Breast epithelium (tissue), 4 donors: ENCODE measurements at regions not wholly inside any gene's neighbourhood (a gene's known extent, or its start where the extent isn't known, plus 50 kb on each side); places are given as distances from the start of the nearest gene placed in this dataset.

Experiments used
- DNase-seq, 2 donors: peaks; one replicate each; pipeline ENCODE4 v3.0.0-alpha.2; 2019; ENCODE audit warnings: low spot score in 2 of 2
- H3K27ac ChIP-seq, 2 donors: fragments of 200-600 bp; sonication (generic) in 1 of 2; one replicate each; pipeline ENCODE4 v1.5.1; 2016 to 2019; ENCODE audit warnings: mild to moderate bottlenecking in 1 of 2
- H3K27me3 ChIP-seq, 2 donors: fragments of 200-600 bp; sonication (generic) in 1 of 2; one replicate each; pipeline versions ENCODE4 v1.5.1 to v1.6.0; 2017 to 2019; ENCODE audit warnings: control low read depth in 1 of 2, mild to moderate bottlenecking in 1 of 2
- H3K36me3 ChIP-seq: fragments of 200-600 bp; one replicate; pipeline ENCODE4 v1.5.1; 2019
- H3K4me1 ChIP-seq, 2 donors: fragments of 200-600 bp; sonication (generic); one replicate each; pipeline ENCODE4 v1.5.1; 2016 to 2019; ENCODE audit warnings: control low read depth in 1 of 2
- H3K4me3 ChIP-seq, 3 donors: fragments of 200-600 bp; sonication (generic); 1 replicate in 2 of 3; 2 replicates in 1 of 3; pipeline ENCODE4 v1.5.1; 2016 to 2019; ENCODE audit warnings: mild to moderate bottlenecking in 3 of 3, moderate library complexity in 2 of 3
- H3K9me3 ChIP-seq, 2 donors: fragments of 200-600 bp; sonication (generic) in 1 of 2; one replicate each; pipeline ENCODE4 v1.5.1; 2016 to 2019; ENCODE audit warnings: control low read depth in 1 of 2
- POLR2A ChIP-seq: fragments of 450-650 bp; IDR thresholded peaks from one replicate; pipeline ENCODE4 v1.6.1; 2016; ENCODE audit warnings: antibody characterized with exemption, mild to moderate bottlenecking, moderate library complexity
- POLR2AphosphoS5 ChIP-seq, 3 donors: sonication (generic); formaldehyde crosslinking; IDR thresholded peaks; one replicate each; pipeline ENCODE4 v1.6.1; 2017; ENCODE audit warnings: antibody characterized with exemption in 3 of 3
- intact Hi-C: fragments of 100-400 bp; cut with DNase I; formaldehyde crosslinking; loops from one replicate; pipeline ENCODE4 v1.15.1; 2023; ENCODE audit warnings: low total_unique reads
- TF ChIP-seq, protein P1 (sequence below), 3 donors: fragments of 450-650 bp; IDR thresholded peaks; one replicate each; pipeline ENCODE4 v1.5.1; 2016 to 2017; ENCODE audit warnings: antibody characterized with exemption in 3 of 3, mild to moderate bottlenecking in 3 of 3, moderate library complexity in 3 of 3

DNA sequence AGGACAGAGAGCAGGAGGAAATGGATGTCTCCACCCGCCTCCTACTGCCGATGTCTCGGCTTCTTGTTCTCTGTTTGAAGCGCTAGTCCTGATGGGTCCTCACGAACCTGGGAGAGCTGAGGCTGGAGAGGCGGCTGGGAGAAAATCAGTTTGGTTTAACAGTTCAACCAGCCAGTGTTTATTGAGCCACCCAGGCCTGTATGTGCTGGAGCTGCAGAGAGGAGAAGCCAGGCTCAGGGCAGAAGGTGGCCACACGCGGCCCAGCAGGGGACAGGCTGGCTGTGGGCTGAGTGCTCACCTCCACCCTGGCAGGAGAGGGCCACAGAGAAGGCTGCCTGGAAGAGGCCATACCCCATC lies 202.1 kb downstream of the CYP26B1 start:
- intact Hi-C loops: no loop called here
- Histone ChIP-seq H3K27ac (peak overlapping the region in 1 of 2 donors; percentile 74), H3K4me1 (no peaks in the 10 kb centered on the region), H3K4me3 (no peak overlapping the region), H3K36me3 (no peaks in the 10 kb centered on the region), H3K27me3 (no peaks in the 10 kb centered on the region), H3K9me3 (no peaks in the 10 kb centered on the region)
- TF ChIP-seq, protein P1, sequence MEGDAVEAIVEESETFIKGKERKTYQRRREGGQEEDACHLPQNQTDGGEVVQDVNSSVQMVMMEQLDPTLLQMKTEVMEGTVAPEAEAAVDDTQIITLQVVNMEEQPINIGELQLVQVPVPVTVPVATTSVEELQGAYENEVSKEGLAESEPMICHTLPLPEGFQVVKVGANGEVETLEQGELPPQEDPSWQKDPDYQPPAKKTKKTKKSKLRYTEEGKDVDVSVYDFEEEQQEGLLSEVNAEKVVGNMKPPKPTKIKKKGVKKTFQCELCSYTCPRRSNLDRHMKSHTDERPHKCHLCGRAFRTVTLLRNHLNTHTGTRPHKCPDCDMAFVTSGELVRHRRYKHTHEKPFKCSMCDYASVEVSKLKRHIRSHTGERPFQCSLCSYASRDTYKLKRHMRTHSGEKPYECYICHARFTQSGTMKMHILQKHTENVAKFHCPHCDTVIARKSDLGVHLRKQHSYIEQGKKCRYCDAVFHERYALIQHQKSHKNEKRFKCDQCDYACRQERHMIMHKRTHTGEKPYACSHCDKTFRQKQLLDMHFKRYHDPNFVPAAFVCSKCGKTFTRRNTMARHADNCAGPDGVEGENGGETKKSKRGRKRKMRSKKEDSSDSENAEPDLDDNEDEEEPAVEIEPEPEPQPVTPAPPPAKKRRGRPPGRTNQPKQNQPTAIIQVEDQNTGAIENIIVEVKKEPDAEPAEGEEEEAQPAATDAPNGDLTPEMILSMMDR (IDR thresholded peaks at IDR 0.05): no peak
- no peak for TF ChIP-seq POLR2AphosphoS5 (IDR thresholded peaks at IDR 0.05)
- no peak for TF ChIP-seq POLR2A
- no peak for DNase-seq

DNA sequence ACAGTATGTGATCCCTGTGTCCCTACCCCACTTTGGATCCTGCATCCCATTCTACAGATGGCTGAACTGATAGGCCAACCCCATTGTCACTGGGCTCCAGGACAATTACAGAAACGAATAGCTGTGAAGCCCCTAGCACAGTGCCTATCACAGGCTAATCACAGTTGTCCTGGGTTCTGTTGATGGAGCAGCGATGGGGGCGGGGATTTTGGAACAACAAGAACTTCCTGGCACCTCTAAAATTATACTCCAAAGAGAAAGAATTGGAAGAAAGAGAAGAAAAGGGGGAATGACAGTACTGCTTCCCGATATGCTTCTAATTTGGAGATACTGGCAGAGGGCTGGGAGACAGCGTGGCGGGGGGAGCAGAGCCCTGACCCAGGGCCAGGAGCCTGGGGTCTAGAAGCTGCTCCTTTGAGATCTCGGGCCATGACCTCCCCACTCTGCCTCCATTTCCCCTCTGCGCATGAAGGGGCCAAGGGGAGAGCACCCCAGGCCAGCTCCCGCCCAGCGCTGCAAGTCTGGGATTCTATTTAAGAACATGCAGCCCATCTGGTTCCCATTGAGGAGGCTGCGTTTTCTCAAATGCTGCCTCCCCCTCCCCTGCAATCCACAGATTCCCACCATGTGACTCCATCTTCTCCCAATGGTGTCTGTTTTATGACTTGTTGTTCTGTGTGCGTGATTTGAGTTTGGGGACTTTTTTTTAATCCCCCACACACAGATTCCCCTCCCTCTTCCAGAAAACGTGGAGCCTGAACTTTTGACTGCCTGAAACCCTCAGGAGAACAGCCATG lies 202.7 kb downstream of the CYP26B1 start:
- H3K4me1 ChIP-seq: no peaks in the 10 kb centered on the region
- H3K4me3 ChIP-seq: peak overlapping the region in 1 of 3 donors; percentile 1
- no peaks in the 10 kb centered on the region for H3K9me3 ChIP-seq
- H3K27me3 ChIP-seq: no peaks in the 10 kb centered on the region
- DNase-seq: no peak
- intact Hi-C loops: no loop called here
- H3K36me3 ChIP-seq: no peaks in the 10 kb centered on the region
- peak in 1 of 3 donors; percentile 4 for TF ChIP-seq POLR2AphosphoS5 (IDR thresholded peaks at IDR 0.05)
- TF ChIP-seq, protein P1 (IDR thresholded peaks at IDR 0.05): no peak
- H3K27ac ChIP-seq: peak overlapping the region; percentile 25 to 74

DNA sequence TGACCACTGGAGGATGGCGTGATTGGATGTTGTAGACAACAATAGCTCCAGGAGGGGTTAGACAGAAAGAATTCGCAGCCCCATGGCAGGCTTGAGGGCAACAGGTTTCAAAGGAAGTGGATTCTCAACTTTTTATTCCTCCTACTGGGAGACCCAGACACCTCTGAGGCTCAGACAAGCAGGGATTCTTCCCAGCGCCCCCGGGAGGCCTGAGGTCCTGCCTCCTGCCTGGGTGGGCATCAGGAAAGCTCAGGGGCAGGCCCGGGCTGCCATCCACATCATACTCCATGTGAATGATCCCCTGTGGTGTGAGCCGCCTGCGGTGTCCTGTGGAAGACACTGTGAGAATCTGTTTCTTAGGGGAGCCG lies 203.5 kb downstream of the CYP26B1 start:
- TF ChIP-seq POLR2AphosphoS5 (IDR thresholded peaks at IDR 0.05) (no peak), POLR2A (no peak)
- TF ChIP-seq, protein P1 (IDR thresholded peaks at IDR 0.05): no peak
- H3K27me3 ChIP-seq: no peaks in the 10 kb centered on the region
- no peaks in the 10 kb centered on the region for H3K4me1 ChIP-seq
- peak overlapping the region in 1 of 2 donors; percentile 55 for H3K27ac ChIP-seq
- H3K4me3 ChIP-seq: no peak overlapping the region
- H3K36me3 ChIP-seq: no peaks in the 10 kb centered on the region
- intact Hi-C loops: no loop called here
- no peak for DNase-seq
- no peaks in the 10 kb centered on the region for H3K9me3 ChIP-seq

DNA sequence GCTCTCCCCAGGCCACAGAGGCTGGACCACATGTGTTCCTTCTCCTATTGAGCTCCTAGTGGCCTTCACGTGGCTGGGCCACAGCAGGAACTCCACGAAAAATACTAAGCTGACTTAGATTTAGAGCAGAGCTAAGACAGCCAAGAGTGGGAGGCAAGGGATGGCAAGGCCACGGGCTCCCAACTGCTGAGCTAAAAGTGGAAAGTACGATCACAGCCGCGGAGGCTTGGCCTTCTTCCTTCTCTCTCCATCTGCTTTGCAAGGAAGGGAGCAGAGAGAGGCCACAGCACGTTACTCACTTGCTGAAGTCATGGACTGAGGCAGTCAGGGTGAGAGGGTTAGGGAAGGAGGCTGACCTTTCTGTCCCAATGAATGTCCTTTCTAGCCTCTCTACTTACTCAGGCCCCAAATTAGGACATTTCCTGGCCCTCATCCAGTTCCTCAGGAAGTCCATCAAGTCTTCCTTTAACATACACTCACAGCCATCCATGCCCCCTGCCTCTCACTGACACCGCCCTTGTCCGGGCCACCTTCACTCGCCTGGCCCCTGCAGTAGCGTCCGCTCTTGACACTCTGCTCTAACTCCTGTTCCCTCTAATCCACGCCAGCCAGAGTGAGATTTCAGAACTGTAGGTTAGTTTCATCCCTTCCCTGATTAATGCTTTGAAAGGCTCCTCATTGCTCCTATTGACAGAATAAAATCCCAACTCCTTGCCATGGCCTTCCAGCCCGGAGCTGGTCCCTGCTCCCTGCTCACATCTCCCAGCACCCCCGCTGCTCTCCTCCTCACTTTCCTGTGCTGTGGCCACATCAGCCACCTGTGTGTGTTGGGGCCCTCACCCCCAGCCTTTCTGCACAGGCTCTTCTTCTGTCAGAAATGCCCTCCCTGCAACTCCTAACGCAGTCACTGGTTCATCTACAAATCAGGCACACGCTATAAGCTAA lies 204.2 kb downstream of the CYP26B1 start:
- H3K9me3 ChIP-seq: no peaks in the 10 kb centered on the region
- H3K27me3 ChIP-seq: no peaks in the 10 kb centered on the region
- H3K4me1 ChIP-seq: no peaks in the 10 kb centered on the region
- intact Hi-C loops: no loop called here
- H3K4me3 ChIP-seq: no peak overlapping the region
- no peak for DNase-seq
- TF ChIP-seq POLR2A (no peak), POLR2AphosphoS5 (IDR thresholded peaks at IDR 0.05) (no peak)
- TF ChIP-seq, protein P1 (IDR thresholded peaks at IDR 0.05): no peak
- no peaks in the 10 kb centered on the region for H3K36me3 ChIP-seq
- H3K27ac ChIP-seq: peak overlapping the region in 1 of 2 donors; percentile 77
